Spleen (tissue), 7 donors: ENCODE measurements at regions not wholly inside any gene's neighbourhood (a gene's known extent, or its start where the extent isn't known, plus 50 kb on each side); places are given as distances from the start of the nearest gene placed in this dataset.

Experiments
- CTCF ChIP-seq, 11 experiments: fragments of 200-600 bp in 7 of 11; fragments of 450-650 bp in 4 of 11; sonication (generic) in 4 of 11; IDR thresholded peaks in 8 of 11; conservative IDR thresholded peaks in 3 of 11; 1 replicate in 7 of 11; 2 replicates in 4 of 11; pipeline versions ENCODE4 v1.4.0 to v1.8.0; 2016 to 2021; ENCODE audit warnings: antibody characterized with exemption in 11 of 11, inconsistent platforms in 4 of 11, mild to moderate bottlenecking in 1 of 11
- POLR2A ChIP-seq, 3 donors: fragments of 450-650 bp; IDR thresholded peaks; one replicate each; pipeline ENCODE4 v1.5.1; 2017; ENCODE audit warnings: antibody characterized with exemption in 3 of 3, mild to moderate bottlenecking in 1 of 3
- POLR2AphosphoS5 ChIP-seq, 3 donors: sonication (generic); formaldehyde crosslinking; IDR thresholded peaks; one replicate each; pipeline ENCODE4 v1.5.1; 2017; ENCODE audit warnings: antibody characterized with exemption in 3 of 3
- donor health status: DM: no; HTN: no; CAD: no; lungs with moderate emphysema.
- donor health status: DM: no; HTN: no; CAD: no.
- donor health status: DM: no; HTN: no; CAD: no.

GRCh38 chr4:17057035-17057434 lies 158.6 kb upstream of the LDB2 start:
- TF ChIP-seq CTCF (IDR thresholded peaks at IDR 0.05 in 8 of 11, conservative IDR thresholded peaks at IDR 0.05 in 3 of 11) (no peak), POLR2A (IDR thresholded peaks at IDR 0.05) (no peak), POLR2AphosphoS5 (IDR thresholded peaks at IDR 0.05) (no peak)
